Chondrocyte (in vitro differentiated cells): ENCODE measurements at regions not wholly inside any gene's neighbourhood (a gene's known extent, or its start where the extent isn't known, plus 50 kb on each side); places are given as distances from the start of the nearest gene placed in this dataset.

Experiments used
- DNase-seq: peaks from one replicate; pipeline ENCODE4 v3.0.0; 2021; ENCODE audit warnings: mixed read lengths, low spot score
- H3K27ac Mint-ChIP-seq: one replicate; pipeline ENCODE4 v1.8.0; 2021; ENCODE audit warnings: mild to moderate bottlenecking, moderate library complexity, mixed read lengths; ENCODE audit not compliant: unreplicated experiment
- H3K27me3 Mint-ChIP-seq: 2 replicates; pipeline ENCODE4 v1.8.0; 2021; ENCODE audit warnings: low read depth, mixed read lengths
- H3K36me3 Mint-ChIP-seq: 2 replicates; pipeline ENCODE4 v1.8.0; 2021; ENCODE audit warnings: low read depth, mixed read lengths
- H3K4me1 Mint-ChIP-seq: 2 replicates; pipeline ENCODE4 v1.8.0; 2021; ENCODE audit warnings: low read depth, mild to moderate bottlenecking, mixed read lengths
- H3K4me3 Mint-ChIP-seq: one replicate; pipeline ENCODE4 v1.8.0; 2021; ENCODE audit warnings: mild to moderate bottlenecking, moderate library complexity, mixed read lengths; ENCODE audit not compliant: unreplicated experiment
- H3K9me3 Mint-ChIP-seq: 2 replicates; pipeline ENCODE4 v1.8.0; 2021; ENCODE audit warnings: low read depth, mixed read lengths
- CTCF ChIP-seq: fragments of 200-600 bp; sonication (generic); IDR thresholded peaks from 2 replicates; pipeline ENCODE4 v1.5.0; 2021; ENCODE audit warnings: antibody characterized with exemption, mild to moderate bottlenecking, moderate library complexity

GRCh38 chr14:28297559-28297958 is 469.0 kb upstream of the FOXG1 start:
- Mint-ChIP-seq H3K36me3 (no peaks in the 10 kb centered on the region), H3K27ac (no peak overlapping the region), H3K4me1 (no peaks in the 10 kb centered on the region), H3K27me3 (no peaks in the 10 kb centered on the region), H3K9me3 (peaks cover 15% of the 10 kb centered on the region), H3K4me3 (no peak overlapping the region)
- no peak for TF ChIP-seq CTCF
- no peak for DNase-seq

GRCh38 chr14:28298156-28298555 is 468.4 kb upstream of the FOXG1 start:
- no peaks in the 10 kb centered on the region for H3K36me3 Mint-ChIP-seq
- no peaks in the 10 kb centered on the region for H3K27me3 Mint-ChIP-seq
- no peak for TF ChIP-seq CTCF
- no peak overlapping the region for H3K27ac Mint-ChIP-seq
- no peaks in the 10 kb centered on the region for H3K4me1 Mint-ChIP-seq
- no peak overlapping the region for H3K4me3 Mint-ChIP-seq
- H3K9me3 Mint-ChIP-seq = peaks cover 15% of the 10 kb centered on the region
- no peak for DNase-seq

- H3K4me1 Mint-ChIP-seq = no peaks in the 10 kb centered on the region
- no peak overlapping the region for H3K27ac Mint-ChIP-seq
- no peak for TF ChIP-seq CTCF
- no peak overlapping the region for H3K4me3 Mint-ChIP-seq
- peaks cover 15% of the 10 kb centered on the region for H3K9me3 Mint-ChIP-seq
- no peaks in the 10 kb centered on the region for H3K36me3 Mint-ChIP-seq
- DNase-seq = no peak
- H3K27me3 Mint-ChIP-seq = no peaks in the 10 kb centered on the region
Observed at GRCh38 chr14:28299227-28299626, 467.4 kb upstream of the FOXG1 start.

- H3K4me1 Mint-ChIP-seq = no peaks in the 10 kb centered on the region
- DNase-seq = no peak
- H3K4me3 Mint-ChIP-seq = no peak overlapping the region
- H3K27me3 Mint-ChIP-seq = no peaks in the 10 kb centered on the region
- H3K36me3 Mint-ChIP-seq = no peaks in the 10 kb centered on the region
- TF ChIP-seq CTCF = no peak
- H3K27ac Mint-ChIP-seq = no peak overlapping the region
- H3K9me3 Mint-ChIP-seq = peaks cover 15% of the 10 kb centered on the region
Observed at GRCh38 chr14:28300356-28300755, 466.2 kb upstream of the FOXG1 start.

- DNase-seq = no peak
- peaks cover 15% of the 10 kb centered on the region for H3K9me3 Mint-ChIP-seq
- no peak overlapping the region for H3K4me3 Mint-ChIP-seq
- no peak overlapping the region for H3K27ac Mint-ChIP-seq
- TF ChIP-seq CTCF = no peak
- H3K4me1 Mint-ChIP-seq = no peaks in the 10 kb centered on the region
- no peaks in the 10 kb centered on the region for H3K27me3 Mint-ChIP-seq
- no peaks in the 10 kb centered on the region for H3K36me3 Mint-ChIP-seq
Observed at GRCh38 chr14:28301179-28301578, 465.4 kb upstream of the FOXG1 start.
